ENCODE measurements at regions not wholly inside any gene's neighbourhood (a gene's known extent, or its start where the extent isn't known, plus 50 kb on each side); places are given as distances from the start of the nearest gene placed in this dataset.

GRCh38 chr2:186433777-186434432, 52.2 kb upstream of the ZC3H15 start (continued):
- TF ChIP-seq ATF6 (CRISPR knock-in tag; IDR thresholded peaks at IDR 0.05) (no peak), E2F1 (CRISPR knock-in tag; IDR thresholded peaks at IDR 0.05) (no peak), ZNF416 (CRISPR knock-in tag; IDR thresholded peaks at IDR 0.05) (no peak), MYBL2 (CRISPR knock-in tag; IDR thresholded peaks at IDR 0.05) (no peak), ZMAT4 (CRISPR knock-in tag; IDR thresholded peaks at IDR 0.05) (no peak), ETV6 (CRISPR knock-in tag; IDR thresholded peaks at IDR 0.05) (no peak), ZNF121 (CRISPR knock-in tag; IDR thresholded peaks at IDR 0.05) (no peak)

Measured in WTC11 (cell line).